K562 (cell line): ENCODE measurements at regions not wholly inside any gene's neighbourhood (a gene's known extent, or its start where the extent isn't known, plus 50 kb on each side); places are given as distances from the start of the nearest gene placed in this dataset.

Experiments
- ATAC-seq: fragments of 200-7000 bp; cut with Tn5 transposase; 3 replicates; pipeline ENCODE4 v1.9.1; 2020; ENCODE audit warnings: moderate library complexity
- BruUV-seq: library from RNA; stranded (reverse); fragments of 400-500 nt; replicated peaks from 2 replicates; lab custom pipeline; 2021; lab: Mats Ljungman, UMichigan
- CTCF ChIA-PET: fragments of 300-600 bp; formaldehyde crosslinking; extraction: SDS; loops from one replicate; lab custom pipeline; 2021; ENCODE audit warnings: low intra/inter-chr PET ratio; lab: Yijun Ruan, JAX
- POLR2A ChIA-PET: fragments of 300-600, 350-650 bp; sonication (Branson Sonifier 250); formaldehyde crosslinking; extraction: SDS; loops from one replicate; lab custom pipeline; 2021; ENCODE audit warnings: antibody characterized with exemption, inconsistent platforms; lab: Yijun Ruan, JAX
- DNase-seq, 4 experiments: peaks; one replicate each; pipeline versions ENCODE4 v3.0.0 to v3.0.0-alpha.2; 2011 to 2018; ENCODE audit warnings: low spot score in 3 of 4, mixed read lengths in 3 of 4; ENCODE audit errors: extremely low read depth in 1 of 4
- FAIRE-seq: peaks from 2 replicates; lab custom pipeline; 2011; peaks lifted over from hg19 to GRCh38; lab: Jason Lieb, UNC
- H2AFZ ChIP-seq: 2 replicates; pipeline ENCODE4 v1.6.0; 2011; ENCODE audit warnings: low read depth, low read length, control low read depth, inconsistent platforms
- H3K27ac ChIP-seq: fragments of 200-600 bp; 3 replicates; pipeline ENCODE4 v1.8.0; 2011; ENCODE audit warnings: low read depth, mild to moderate bottlenecking, control low read depth, inconsistent platforms, low read length, moderate library complexity, mixed read lengths; ENCODE audit errors: extremely low read depth
- H3K27me3 ChIP-seq, 2 experiments: fragments of 300-600 bp in 1 of 2; 2 replicates in 1 of 2; 3 replicates in 1 of 2; pipeline versions ENCODE4 v1.6.0 to v1.8.0; 2011; ENCODE audit warnings: inconsistent platforms in 2 of 2, low read length in 2 of 2, mild to moderate bottlenecking in 1 of 2, mixed read lengths in 1 of 2, moderate library complexity in 1 of 2; ENCODE audit not compliant: control insufficient read depth in 2 of 2, insufficient read depth in 2 of 2
- H3K36me3 ChIP-seq: fragments of 300-600 bp; 3 replicates; pipeline ENCODE4 v1.8.0; 2011; ENCODE audit warnings: mild to moderate bottlenecking, low read length, inconsistent platforms; ENCODE audit not compliant: control insufficient read depth, insufficient read depth
- H3K4me1 ChIP-seq, 2 experiments: fragments of 200-600 bp in 1 of 2; replicated peaks in 1 of 2; 2 replicates in 1 of 2; 3 replicates in 1 of 2; pipeline versions ENCODE4 v1.5.1 to v1.8.0; 2011; ENCODE audit warnings: inconsistent platforms in 2 of 2, low read length in 2 of 2, mild to moderate bottlenecking in 1 of 2, mixed read lengths in 1 of 2, moderate library complexity in 1 of 2; ENCODE audit not compliant: control insufficient read depth in 2 of 2, insufficient read depth in 2 of 2
- H3K4me2 ChIP-seq: 2 replicates; pipeline ENCODE4 v1.6.1; 2011; ENCODE audit warnings: low read length, control low read depth, inconsistent platforms, mixed read lengths; ENCODE audit not compliant: insufficient read depth
- H3K4me3 ChIP-seq: fragments of 200-600 bp; sonication (generic), shearing (Covaris generic); 2 replicates; pipeline ENCODE4 v1.5.1; 2016; ENCODE audit warnings: control low read depth, inconsistent platforms
- H3K79me2 ChIP-seq: fragments of 200-600 bp; 3 replicates; pipeline ENCODE4 v1.8.0; 2011; ENCODE audit warnings: low read length, inconsistent platforms; ENCODE audit not compliant: control insufficient read depth, insufficient read depth
- H3K9ac ChIP-seq, 2 experiments: 2 replicates each; pipeline versions ENCODE4 v1.6.0 to v1.6.1; 2011; ENCODE audit warnings: low read depth in 2 of 2, low read length in 2 of 2, control low read depth in 1 of 2, inconsistent platforms in 1 of 2, mild to moderate bottlenecking in 1 of 2, mixed read lengths in 1 of 2; ENCODE audit not compliant: insufficient read depth in 1 of 2
- H3K9me1 ChIP-seq: one replicate; pipeline ENCODE4 v1.6.0; 2011; ENCODE audit warnings: inconsistent platforms, mild to moderate bottlenecking, low read length, moderate library complexity; ENCODE audit not compliant: control insufficient read depth, insufficient read depth
- H3K9me3 ChIP-seq: replicated peaks from 2 replicates; pipeline ENCODE4 v1.5.1; 2011; ENCODE audit warnings: low read depth, low read length, inconsistent platforms; ENCODE audit not compliant: control insufficient read depth, insufficient read depth
- H4K20me1 ChIP-seq: replicated peaks from 2 replicates; pipeline ENCODE4 v1.6.1; 2011; ENCODE audit warnings: low read length, inconsistent platforms, mixed read lengths; ENCODE audit not compliant: control insufficient read depth, insufficient read depth
- BACH1 ChIP-seq: fragments of 200-800 bp; sonication (Bioruptor generic); IDR thresholded peaks from 2 replicates; pipeline ENCODE4 v1.6.1; 2016; ENCODE audit warnings: missing genetic modification characterization, missing compliant biosample characterization
- IFI16 ChIP-seq: fragments of 250-450 bp; sonication (Bioruptor Pico); IDR thresholded peaks from 2 replicates; pipeline ENCODE4 v2.1.2; 2022; ENCODE audit warnings: mild to moderate bottlenecking, inconsistent platforms
- RBM25 ChIP-seq: fragments of 200-400 bp; formaldehyde crosslinking; IDR thresholded peaks from 2 replicates; pipeline ENCODE4 v1.6.1; 2018; ENCODE audit warnings: low read length, low read depth, moderate library complexity; ENCODE audit not compliant: severe bottlenecking
- SMC3 ChIP-seq: conservative IDR thresholded peaks from 2 replicates; pipeline ENCODE4 v1.6.1; 2011; ENCODE audit warnings: low read depth, low read length, improper control_type of control experiment; ENCODE audit not compliant: insufficient read depth
- WGBS: fragments of 100-300 bp; shearing (Covaris generic); methylation state at CpG from one replicate; pipeline ENCODE4 v1.1.6; 2016; ENCODE audit warnings: low coverage, mixed read lengths; ENCODE audit not compliant: insufficient coverage; ENCODE audit errors: missing lambda C conversion rate; 5-methylcytosine and 5-hydroxymethylcytosine counted together
- in situ Hi-C: fragments of 300-500 bp; cut with MboI; formaldehyde crosslinking; loops from 4 replicates; pipeline ENCODE4 v1.15.0; 2018; ENCODE audit warnings: inconsistent platforms, mixed read lengths
- intact Hi-C: fragments of 100-400 bp; cut with micrococcal nuclease; formaldehyde crosslinking; loops from 2 replicates; pipeline ENCODE4 v1.14.2; 2022
- TF ChIP-seq, protein P1 (sequence below), 3 experiments: IDR thresholded peaks in 2 of 3; conservative IDR thresholded peaks in 1 of 3; 2 replicates each; pipeline ENCODE4 v1.5.1; 2011 to 2012; ENCODE audit warnings: low read length in 3 of 3, mild to moderate bottlenecking in 3 of 3, control low read depth in 2 of 3, improper control_type of control experiment in 1 of 3, inconsistent platforms in 1 of 3, low read depth in 1 of 3, mixed read lengths in 1 of 3, moderate library complexity in 1 of 3; ENCODE audit not compliant: insufficient read depth in 2 of 3
- TF ChIP-seq, protein P2 (sequence below): fragments of 250-450 bp; sonication (Bioruptor Pico); IDR thresholded peaks from 2 replicates; pipeline ENCODE4 v1.5.0; 2021
- TF ChIP-seq, protein P3 (sequence below): sonication (generic); formaldehyde crosslinking; IDR thresholded peaks from 2 replicates; pipeline ENCODE4 v1.8.0; 2022; ENCODE audit warnings: mild to moderate bottlenecking, missing genetic modification reagents, borderline replicate concordance

DNA sequence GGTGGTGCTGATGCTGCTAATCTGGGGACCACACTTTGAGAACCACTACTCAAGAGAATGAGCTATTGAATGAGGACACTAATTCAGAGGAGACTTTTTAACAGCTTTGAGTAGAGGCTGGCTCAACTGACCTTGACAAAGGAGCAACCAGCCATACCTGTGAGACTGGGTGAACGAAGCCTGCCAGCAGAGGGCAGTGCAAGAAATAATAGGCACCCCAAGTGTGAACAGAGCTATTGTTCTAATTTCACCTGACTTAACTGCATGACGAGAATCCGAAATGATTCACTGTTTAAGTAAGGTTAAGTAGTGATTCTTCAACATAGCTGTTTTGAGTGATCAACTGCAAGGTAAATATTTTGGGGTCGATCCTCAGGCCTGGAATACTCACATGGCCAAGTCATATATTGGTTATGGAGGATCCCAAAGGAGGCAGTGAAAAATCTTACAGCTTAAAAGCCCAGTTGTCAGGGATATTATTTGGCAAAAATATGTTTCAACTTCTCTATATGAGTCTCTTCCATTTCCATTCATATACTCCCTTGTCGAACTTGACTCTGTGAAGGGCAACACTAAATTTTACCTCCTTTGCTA, 550.5 kb upstream of the MARCKS start:
- 0% methylated on average over 5 of the region's 5 CpGs for WGBS
- intact Hi-C loops = loop anchor here (5.0 kb wide), 2 partner anchors 551 to 571 kb away; partner anchors contain the start of gene MARCKS
- TF ChIP-seq, protein P1, sequence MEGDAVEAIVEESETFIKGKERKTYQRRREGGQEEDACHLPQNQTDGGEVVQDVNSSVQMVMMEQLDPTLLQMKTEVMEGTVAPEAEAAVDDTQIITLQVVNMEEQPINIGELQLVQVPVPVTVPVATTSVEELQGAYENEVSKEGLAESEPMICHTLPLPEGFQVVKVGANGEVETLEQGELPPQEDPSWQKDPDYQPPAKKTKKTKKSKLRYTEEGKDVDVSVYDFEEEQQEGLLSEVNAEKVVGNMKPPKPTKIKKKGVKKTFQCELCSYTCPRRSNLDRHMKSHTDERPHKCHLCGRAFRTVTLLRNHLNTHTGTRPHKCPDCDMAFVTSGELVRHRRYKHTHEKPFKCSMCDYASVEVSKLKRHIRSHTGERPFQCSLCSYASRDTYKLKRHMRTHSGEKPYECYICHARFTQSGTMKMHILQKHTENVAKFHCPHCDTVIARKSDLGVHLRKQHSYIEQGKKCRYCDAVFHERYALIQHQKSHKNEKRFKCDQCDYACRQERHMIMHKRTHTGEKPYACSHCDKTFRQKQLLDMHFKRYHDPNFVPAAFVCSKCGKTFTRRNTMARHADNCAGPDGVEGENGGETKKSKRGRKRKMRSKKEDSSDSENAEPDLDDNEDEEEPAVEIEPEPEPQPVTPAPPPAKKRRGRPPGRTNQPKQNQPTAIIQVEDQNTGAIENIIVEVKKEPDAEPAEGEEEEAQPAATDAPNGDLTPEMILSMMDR (IDR thresholded peaks at IDR 0.05 in 2 of 3, conservative IDR thresholded peaks at IDR 0.05 in 1 of 3; ENCODE audit: insufficient read depth in 2 of 3, low read depth in 1 of 3, low read length in 3 of 3) = peak; percentile 43 to 57 (median 52)
- TF ChIP-seq, protein P2, sequence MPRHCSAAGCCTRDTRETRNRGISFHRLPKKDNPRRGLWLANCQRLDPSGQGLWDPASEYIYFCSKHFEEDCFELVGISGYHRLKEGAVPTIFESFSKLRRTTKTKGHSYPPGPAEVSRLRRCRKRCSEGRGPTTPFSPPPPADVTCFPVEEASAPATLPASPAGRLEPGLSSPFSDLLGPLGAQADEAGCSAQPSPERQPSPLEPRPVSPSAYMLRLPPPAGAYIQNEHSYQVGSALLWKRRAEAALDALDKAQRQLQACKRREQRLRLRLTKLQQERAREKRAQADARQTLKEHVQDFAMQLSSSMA = no peak
- no peak for TF ChIP-seq IFI16 (CRISPR knock-in tag)
- TF ChIP-seq SMC3 = 0 out of 2 replicates have a peak, but pooled peaks have one; percentile 26
- no peak for TF ChIP-seq RBM25
- no peak for TF ChIP-seq BACH1 (tag)
- TF ChIP-seq, protein P3, sequence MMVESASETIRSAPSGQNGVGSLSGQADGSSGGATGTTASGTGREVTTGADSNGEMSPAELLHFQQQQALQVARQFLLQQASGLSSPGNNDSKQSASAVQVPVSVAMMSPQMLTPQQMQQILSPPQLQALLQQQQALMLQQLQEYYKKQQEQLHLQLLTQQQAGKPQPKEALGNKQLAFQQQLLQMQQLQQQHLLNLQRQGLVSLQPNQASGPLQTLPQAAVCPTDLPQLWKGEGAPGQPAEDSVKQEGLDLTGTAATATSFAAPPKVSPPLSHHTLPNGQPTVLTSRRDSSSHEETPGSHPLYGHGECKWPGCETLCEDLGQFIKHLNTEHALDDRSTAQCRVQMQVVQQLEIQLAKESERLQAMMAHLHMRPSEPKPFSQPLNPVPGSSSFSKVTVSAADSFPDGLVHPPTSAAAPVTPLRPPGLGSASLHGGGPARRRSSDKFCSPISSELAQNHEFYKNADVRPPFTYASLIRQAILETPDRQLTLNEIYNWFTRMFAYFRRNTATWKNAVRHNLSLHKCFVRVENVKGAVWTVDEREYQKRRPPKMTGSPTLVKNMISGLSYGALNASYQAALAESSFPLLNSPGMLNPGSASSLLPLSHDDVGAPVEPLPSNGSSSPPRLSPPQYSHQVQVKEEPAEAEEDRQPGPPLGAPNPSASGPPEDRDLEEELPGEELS (CRISPR knock-in tag) = no peak

More for the DNA sequence above, 550.5 kb upstream of the MARCKS start:
- H3K9me3 ChIP-seq = no peaks in the 10 kb centered on the region
- no peaks in the 10 kb centered on the region for H3K36me3 ChIP-seq
- H3K79me2 ChIP-seq = no peaks in the 10 kb centered on the region
- H3K9ac ChIP-seq = no peak overlapping the region
- no peak overlapping the region for H3K27ac ChIP-seq
- DNase-seq (peak; percentile 9 to 43 (median 19)), ATAC-seq (peak; percentile 82), FAIRE-seq (no peak)
- no peaks in the 10 kb centered on the region for H4K20me1 ChIP-seq
- in situ Hi-C loops = no loop called here
- no TSS peak for BruUV-seq
- POLR2A ChIA-PET = interaction anchor here (0.7 kb wide), 1 partner anchor 12 kb away, joined by 3 read pairs; no protein-coding TSS in a partner anchor
- H2AFZ ChIP-seq = no peak overlapping the region
- CTCF ChIA-PET = no interaction called here
- no peaks in the 10 kb centered on the region for H3K27me3 ChIP-seq
- no peaks in the 10 kb centered on the region for H3K9me1 ChIP-seq
- no peak overlapping the region for H3K4me2 ChIP-seq
- no peak overlapping the region for H3K4me3 ChIP-seq
- H3K4me1 ChIP-seq = no peaks in the 10 kb centered on the region
